ENCODE measurements at regions not wholly inside any gene's neighbourhood (a gene's known extent, or its start where the extent isn't known, plus 50 kb on each side); places are given as distances from the start of the nearest gene placed in this dataset.

GRCh38 chr3:73144276-73144675, 82.8 kb downstream of the EBLN2 start (continued):
- TF ChIP-seq TCF12 (IDR thresholded peaks at IDR 0.05; ENCODE audit: low read depth, low read length) (no peak), RNF2 (IDR thresholded peaks at IDR 0.05; ENCODE audit: borderline replicate concordance, low read depth, low read length, missing control alignments, poor library complexity, severe bottlenecking) (no peak), TEAD4 (IDR thresholded peaks at IDR 0.05; ENCODE audit: low read depth, low read length) (no peak), FOSL1 (IDR thresholded peaks at IDR 0.05; ENCODE audit: insufficient read depth, low read depth, low read length) (no peak), SP2 (IDR thresholded peaks at IDR 0.05; ENCODE audit: low read length) (no peak), MAFK (IDR thresholded peaks at IDR 0.05; ENCODE audit: low read depth, low read length) (no peak), SP4 (IDR thresholded peaks at IDR 0.05; ENCODE audit: low read length) (no peak), SUZ12 (IDR thresholded peaks at IDR 0.05; ENCODE audit: low read length) (no peak), CHD7 (IDR thresholded peaks at IDR 0.05; ENCODE audit: insufficient replicate concordance, low read length) (no peak)
- TF ChIP-seq, protein P1, sequence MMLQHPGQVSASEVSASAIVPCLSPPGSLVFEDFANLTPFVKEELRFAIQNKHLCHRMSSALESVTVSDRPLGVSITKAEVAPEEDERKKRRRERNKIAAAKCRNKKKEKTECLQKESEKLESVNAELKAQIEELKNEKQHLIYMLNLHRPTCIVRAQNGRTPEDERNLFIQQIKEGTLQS (IDR thresholded peaks at IDR 0.05; ENCODE audit: insufficient read depth, low read depth, low read length), result no peak
